NK-92 (cell line): ENCODE measurements at regions not wholly inside any gene's neighbourhood (a gene's known extent, or its start where the extent isn't known, plus 50 kb on each side); places are given as distances from the start of the nearest gene placed in this dataset.
"Not testable (repeated sequence)": the region's sequence is repeated elsewhere in the genome, so short reads cannot be mapped to it uniquely, and the experiment has no call there.

ENCODE experiments used
- DNase-seq: peaks from one replicate; lab custom pipeline; 2025; ENCODE audit not compliant: unreplicated experiment; lab: John Stamatoyannopoulos, UW

DNA sequence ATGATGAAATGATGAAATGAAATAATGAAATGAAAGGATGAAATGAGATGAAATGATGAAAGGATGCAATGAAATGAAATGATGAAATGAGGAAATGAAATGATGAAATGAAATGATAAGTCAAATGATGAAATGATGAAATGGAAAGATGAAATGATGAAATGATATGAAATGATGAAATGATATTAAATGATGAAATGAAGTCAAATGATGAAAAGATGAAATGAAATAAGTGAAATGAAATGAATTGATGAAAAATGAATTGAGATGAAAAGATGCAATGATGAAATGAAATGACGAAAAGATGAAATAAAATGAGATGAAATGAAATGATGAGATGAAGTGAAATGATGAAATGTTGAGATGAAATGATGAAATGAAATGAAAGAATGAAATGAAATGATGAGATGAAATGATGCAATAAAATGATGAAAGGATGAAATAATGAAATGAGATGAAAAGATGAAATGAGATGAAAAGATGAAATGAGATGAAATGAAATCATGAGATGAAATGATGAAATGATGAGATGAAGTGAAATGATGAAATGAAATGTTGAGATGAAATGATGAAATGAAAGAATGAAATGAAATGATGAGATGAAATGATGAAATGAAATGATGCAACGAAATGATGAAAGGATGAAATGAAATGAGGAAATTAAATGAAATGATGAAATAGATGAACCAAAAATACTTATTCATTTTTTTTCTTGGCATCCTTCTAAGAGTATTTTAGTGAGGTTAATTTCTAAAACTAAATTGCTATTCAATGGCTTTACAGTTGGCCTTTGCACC lies 139.8 kb upstream of the ERV3-1 start:
- not testable (repeated sequence) for DNase-seq

- DNase-seq = not testable (repeated sequence)
Observed at GRCh38 chr7:65145710-65146109, 139.2 kb upstream of the ERV3-1 start.

DNA sequence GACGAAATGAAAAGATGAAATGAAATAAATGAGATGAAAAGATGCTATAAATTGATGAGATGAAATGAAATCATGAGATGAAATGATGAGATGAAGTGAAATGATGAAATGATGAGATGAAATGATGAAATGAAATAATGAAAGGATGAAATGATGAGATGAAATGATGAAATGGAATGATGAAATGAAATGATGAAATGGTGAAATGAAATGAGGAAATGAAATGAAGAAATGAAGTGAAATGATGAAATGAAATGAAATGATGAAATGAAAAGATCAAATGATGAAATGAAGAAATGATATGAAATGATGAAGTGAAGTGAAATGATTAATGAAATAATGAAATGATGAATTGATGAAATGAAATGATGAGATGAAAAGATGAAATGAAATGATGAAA lies 138.5 kb upstream of the ERV3-1 start:
- DNase-seq = not testable (repeated sequence)

DNA sequence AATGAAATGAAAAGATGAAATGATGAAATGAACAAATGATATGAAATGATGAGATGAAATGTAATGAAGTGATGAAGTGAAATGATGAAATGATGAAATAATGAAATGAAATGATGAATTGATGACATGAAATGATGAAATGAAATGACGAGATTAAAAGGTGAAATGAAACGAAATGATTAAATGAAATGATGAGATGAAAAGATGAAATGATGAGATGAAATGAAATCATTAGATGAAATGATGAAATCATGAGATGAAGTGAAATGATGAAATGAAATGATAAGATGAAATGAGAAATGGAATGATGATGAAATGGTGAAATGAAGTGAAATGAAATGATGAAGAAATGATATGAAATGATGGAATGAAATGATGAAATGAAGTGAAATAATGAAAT lies 138.1 kb upstream of the ERV3-1 start:
- not testable (repeated sequence) for DNase-seq

DNA sequence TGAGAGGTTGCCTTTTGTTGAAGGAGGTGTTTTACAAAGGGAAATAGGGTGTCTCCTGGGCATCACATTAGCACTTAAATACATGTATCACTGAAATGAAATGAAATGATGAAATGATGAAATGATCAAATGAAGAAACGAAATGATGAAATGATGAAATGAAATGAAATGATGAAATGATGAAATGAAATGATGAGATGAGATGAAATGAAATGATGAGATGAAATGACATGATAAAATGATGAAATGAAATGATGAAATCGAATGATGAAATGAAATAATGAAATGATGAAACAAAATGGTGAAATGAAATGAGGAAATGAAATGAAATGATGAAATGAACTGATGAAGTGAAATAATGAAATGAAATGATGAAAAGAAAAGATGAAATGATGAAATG lies 137.6 kb upstream of the ERV3-1 start:
- DNase-seq = not testable (repeated sequence)

DNA sequence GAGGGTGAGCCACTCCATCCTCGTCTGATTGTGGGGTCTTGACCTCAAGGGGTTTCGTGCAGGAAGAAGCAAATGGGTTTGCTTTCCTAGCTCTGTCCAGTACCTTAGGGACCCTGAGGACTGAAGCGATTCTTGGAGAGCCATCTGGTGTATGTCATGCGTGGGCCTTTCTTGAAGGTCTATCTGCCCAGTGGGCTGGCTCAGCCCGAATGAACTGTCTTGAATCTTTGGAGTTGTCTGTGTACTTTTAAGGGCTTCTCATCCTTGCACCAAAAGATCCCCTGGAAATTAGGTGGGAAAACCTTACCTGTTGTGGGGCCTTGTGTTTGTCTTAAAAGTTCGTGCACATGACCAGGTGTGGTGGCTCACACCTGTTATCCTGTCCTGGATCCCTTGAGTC lies 135.4 kb upstream of the ERV3-1 start:
- not testable (repeated sequence) for DNase-seq

DNA sequence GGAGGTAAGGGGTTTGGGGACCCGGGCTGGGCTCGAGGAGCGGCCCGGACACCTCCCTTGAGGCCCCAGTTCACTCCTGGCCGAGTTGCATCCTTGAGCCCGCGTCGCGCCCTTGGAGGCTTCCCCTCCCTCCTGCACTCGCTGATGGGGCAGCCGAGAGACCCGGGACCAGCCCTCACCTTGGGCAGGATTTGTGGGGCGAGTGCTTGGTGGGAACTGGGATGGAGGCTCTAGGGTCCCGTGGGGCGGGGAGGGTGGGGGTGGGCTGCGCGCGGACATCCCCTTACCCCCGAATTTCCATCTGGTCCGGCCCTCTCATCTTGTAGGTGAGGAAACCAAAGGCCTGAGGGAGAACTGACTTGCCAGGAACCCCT lies 134.9 kb upstream of the ERV3-1 start:
- not testable (repeated sequence) for DNase-seq

DNA sequence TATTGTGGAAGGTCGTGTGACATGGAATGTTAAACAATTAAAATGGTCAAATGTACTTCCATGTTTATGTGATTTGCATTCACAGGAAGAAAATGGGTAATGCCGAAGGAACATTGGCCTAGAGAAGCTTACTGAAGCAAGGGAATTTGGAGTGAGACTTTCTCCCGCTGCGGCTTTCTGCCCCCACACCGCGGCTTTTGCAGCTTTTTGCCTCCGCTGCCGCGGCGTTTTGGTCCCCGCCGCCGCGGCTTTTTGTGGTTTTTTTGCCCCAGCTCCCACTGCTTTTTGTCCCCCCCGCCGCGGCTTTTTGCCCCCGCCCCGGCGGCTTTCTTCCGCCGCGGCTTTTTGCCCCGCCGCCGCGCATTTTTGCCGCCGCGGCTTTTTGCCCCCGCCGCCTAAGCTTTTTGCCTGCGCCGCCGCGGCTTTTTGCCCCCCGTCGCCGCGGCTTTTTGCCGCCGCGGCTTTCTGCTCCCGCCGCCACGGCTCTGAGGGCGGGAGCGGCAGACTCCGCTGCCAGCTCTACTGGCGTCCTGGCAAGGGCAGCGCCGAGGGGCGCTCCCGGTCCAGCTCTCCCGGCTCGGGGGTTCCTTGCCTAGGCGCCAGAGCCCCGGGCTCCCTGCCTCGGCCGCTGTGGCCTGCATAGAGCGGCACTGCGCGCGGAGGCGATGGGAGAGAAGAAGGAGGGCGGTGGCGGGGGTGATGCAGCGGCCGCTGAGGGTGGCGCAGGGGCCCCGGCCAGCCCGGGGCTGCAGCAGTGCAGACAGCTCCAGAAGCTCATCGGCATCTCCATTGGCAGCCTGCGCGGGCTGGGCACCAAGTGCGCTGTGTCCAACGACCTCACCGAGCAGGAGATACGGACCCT lies 134.3 kb upstream of the ERV3-1 start:
- DNase-seq = not testable (repeated sequence)

- DNase-seq = not testable (repeated sequence)
Observed at GRCh38 chr7:65136850-65137249, 130.4 kb upstream of the ERV3-1 start.

- not testable (repeated sequence) for DNase-seq
Observed at GRCh38 chr7:65133087-65133486, 126.6 kb upstream of the ERV3-1 start.

GRCh38 chr7:65132256-65132655 lies 125.8 kb upstream of the ERV3-1 start:
- DNase-seq = not testable (repeated sequence)

DNA sequence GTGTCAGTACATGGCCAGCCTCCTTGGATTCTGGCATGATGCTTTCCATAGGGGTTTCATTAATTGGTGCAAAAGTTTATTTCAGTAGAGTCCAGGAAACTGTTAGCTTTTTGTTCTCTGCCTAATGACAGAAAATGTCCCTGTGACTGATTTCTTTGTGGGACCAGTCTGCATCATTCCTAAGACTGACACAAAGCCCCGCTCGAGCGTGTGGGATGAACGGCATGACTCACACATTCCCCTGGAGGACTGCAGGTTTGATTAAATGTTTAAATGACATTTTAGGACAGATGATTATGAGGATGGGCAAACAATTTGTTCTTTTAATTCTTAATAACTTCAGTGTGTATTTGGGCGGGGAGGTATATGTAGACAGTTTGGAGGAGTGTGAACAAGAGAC lies 120.9 kb upstream of the ERV3-1 start:
- DNase-seq = not testable (repeated sequence)

DNA sequence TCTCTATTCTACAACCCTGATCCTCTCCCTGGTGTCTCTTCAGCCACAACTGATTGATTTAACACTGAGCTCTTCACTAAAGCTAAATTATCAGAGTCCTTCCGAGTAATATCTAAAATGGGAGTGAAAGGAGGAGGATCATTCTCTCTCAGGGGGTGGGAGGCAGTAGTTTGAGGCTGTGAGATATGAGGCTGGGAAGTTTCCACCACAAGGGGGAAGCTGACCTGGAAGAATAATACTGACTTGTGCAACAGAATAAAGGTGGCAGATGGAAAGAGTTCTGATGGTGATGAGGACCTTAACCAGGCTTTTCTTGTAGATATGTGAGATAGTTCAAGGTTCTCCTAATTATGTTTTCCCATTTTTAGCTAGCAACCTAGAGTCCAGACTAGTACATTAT lies 118.1 kb upstream of the ERV3-1 start:
- not testable (repeated sequence) for DNase-seq

DNA sequence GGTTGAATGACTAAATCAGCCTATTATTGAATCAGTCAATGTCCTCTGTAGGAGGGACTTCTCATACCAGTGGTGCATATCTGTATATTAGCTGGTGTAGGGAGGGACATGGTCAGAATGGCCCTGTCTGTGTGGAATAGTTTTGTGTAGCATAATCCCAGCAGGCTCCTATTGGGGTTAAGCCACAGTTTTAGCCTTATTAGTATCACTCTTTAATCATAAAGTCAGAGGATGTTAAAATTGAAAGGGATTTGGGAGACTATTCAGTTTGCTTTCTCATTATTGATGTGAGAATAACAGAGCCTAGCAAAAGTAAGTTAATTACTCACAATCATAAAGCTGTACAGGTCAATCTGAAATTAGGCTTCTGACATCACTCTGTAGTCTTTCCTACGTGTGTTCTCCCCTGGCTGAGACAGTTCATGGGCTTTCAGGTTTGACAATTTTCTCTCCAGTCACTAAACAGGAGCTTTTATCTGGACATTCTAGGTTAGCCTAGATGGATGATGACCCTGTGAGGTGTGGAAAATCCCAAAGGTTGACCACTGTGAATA lies 99.2 kb upstream of the ERV3-1 start:
- DNase-seq = not testable (repeated sequence)

DNA sequence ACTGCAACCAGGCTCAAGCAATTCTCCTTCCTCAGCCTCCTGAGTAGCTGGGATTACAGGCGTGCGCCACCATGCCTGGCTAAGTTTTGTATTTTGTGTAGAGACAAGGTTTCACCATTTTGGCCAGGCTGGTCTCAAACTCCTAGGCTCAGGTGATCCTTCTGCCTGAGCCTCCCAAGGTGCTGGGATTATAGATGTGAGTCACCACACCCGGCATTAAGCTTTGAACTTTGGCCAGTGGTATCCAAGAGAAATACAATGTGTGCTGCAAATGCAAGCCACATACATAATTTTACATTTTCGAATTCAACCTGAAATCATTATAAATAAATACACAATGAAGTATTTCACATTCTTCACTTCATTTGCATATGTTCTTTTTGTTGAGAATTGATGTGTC lies 94.0 kb upstream of the ERV3-1 start:
- not testable (repeated sequence) for DNase-seq

DNA sequence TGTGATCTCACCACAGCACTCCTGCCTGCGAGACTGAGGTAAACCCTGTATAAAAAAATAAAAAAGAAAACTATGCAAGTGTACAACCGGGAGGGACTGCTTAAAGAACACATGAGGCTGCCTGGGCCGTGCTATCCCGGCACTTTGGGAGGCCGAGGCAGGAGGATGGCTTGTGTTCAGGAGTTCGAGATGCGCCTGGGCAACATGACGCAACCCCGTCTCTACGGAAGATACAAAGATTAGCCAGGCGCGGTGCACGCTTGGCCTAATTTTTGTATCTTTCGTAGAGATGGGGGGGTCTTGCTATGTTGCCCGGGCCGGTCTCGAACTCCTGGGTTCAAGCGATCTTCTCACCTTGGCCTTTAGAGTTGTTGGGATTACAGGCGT lies 75.2 kb upstream of the ERV3-1 start:
- DNase-seq = not testable (repeated sequence)

GRCh38 chr7:65080799-65081668 lies 74.5 kb upstream of the ERV3-1 start:
- DNase-seq = peak; percentile 34

DNA sequence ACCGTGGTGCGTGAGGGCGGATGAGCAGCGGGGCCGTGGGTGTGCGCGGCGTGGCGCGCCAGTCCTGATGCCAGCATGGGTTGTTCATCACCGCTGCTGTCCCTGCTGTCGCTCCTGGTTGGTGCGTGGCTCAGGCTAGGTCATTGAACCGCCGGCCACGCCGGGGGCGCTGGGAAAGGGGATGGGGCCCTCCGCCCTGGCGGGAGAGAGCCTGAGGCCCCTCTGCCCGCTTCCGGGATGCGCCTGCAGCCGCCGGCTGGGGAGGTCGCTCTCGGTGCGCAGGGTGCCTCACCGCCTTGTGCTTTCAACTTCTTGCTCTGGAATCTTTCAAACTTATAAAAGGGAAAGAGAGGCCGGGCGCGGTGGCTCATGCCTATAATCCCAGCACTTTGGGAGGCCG lies 68.5 kb upstream of the ERV3-1 start:
- DNase-seq = not testable (repeated sequence)

DNA sequence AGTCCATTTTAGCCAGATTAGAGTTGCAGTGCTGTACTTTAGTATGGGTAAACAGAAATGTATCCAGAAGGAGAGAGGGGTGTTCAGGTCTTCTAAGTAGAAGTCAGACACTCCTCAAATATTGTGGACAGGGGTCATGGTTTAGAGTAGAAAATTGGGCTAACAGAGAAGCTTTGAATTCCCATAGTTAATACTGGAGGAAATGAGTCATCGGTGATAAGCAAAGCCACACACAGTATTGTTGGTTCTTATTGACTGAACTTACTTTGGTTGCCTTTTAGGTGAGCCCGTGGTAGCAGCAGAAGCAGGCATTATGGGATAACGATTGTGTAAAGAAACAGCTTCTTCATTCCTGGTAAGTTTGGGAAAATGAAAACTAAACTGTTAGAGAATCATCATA lies 66.7 kb upstream of the ERV3-1 start:
- DNase-seq = not testable (repeated sequence)

DNA sequence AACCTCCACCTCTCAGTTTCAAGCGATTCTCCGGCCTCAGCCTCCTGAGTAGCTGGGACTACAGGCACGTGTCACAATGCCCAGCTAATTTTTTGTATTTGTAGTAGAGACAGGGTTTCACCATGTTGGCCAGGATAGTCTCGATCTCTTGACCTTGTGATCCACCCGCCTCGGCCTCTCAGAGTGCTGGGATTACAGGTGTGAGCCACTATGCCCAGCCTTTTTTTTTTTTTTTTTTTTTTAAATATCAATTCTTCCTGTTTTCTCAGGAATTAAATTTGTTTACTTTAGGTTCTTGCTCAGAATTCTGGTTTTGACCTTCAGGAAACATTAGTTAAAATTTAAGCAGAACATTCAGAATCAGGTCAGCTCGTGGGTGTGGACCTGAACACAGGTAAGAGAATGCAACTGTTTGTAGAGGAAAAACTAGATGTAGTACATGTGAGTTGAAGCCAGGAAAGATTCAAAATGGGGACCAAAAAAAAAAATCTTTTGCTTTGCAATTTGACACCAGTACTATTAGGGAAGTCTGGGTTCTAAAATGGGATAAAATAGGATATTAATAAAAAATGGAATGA lies 65.5 kb upstream of the ERV3-1 start:
- DNase-seq = not testable (repeated sequence)
